ENCODE measurements at regions not wholly inside any gene's neighbourhood (a gene's known extent, or its start where the extent isn't known, plus 50 kb on each side); places are given as distances from the start of the nearest gene placed in this dataset.

DNA sequence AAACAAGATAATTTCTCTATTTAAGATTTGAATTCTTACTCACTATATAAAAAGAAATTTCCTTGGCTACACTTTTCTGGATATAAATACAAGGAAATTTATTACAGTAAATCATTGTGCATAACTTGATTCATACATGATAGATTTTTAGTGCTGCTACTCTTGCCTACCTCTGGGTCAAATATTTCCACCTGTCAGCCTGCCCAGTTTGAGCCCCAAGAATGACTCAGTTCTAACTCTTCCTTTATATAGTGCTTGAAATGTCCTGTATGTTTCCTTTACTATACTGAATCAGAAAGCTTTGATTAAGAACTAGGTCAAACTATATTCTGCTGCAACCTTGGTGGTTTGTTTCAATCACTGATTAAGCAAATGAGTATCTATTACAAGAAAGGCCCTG is 147.4 kb upstream of the FTMT start:
- Histone ChIP-seq H3K36me3 (ENCODE audit: control insufficient read depth in 2 of 2, insufficient read depth in 2 of 2, low read length in 2 of 2) (no peaks in the 10 kb centered on the region), H3K27ac (ENCODE audit: low read depth in 2 of 2, low read length in 2 of 2) (no peak overlapping the region), H3K4me3 (ENCODE audit: low read length in 2 of 2) (no peak overlapping the region), H3K9ac (ENCODE audit: low read depth in 1 of 2, low read length in 2 of 2) (no peak overlapping the region), H3K27me3 (ENCODE audit: control insufficient read depth in 2 of 2, insufficient read depth in 2 of 2, low read length in 2 of 2) (no peaks in the 10 kb centered on the region), H3K4me1 (ENCODE audit: control insufficient read depth in 2 of 2, insufficient read depth in 2 of 2, low read length in 2 of 2) (no peaks in the 10 kb centered on the region), H3K9me3 (ENCODE audit: control insufficient read depth in 2 of 2, low read length in 2 of 2) (no peaks in the 10 kb centered on the region)

DNA sequence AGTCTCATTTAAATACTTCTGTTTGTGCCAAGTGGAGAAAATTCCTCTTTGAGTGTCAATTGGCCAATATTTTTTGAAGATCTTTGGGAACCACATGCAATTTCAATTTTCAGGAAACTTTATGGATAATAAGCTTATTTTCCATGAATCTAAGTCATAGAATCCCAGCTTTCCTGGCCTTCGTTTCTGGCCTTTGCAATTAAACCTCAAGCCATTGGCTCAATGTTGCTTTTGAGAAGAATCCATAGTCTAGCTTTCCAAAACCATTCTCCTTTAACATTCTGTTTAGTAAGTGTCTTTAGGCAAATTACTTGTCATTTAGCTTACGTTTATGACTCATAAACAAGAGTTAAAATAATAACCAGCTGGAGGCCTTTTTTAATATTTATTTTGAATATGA is 145.0 kb upstream of the FTMT start:
- no peaks in the 10 kb centered on the region for H3K9me3 ChIP-seq (ENCODE audit: control insufficient read depth in 2 of 2, low read length in 2 of 2)
- no peaks in the 10 kb centered on the region for H3K4me1 ChIP-seq (ENCODE audit: control insufficient read depth in 2 of 2, insufficient read depth in 2 of 2, low read length in 2 of 2)
- no peaks in the 10 kb centered on the region for H3K36me3 ChIP-seq (ENCODE audit: control insufficient read depth in 2 of 2, insufficient read depth in 2 of 2, low read length in 2 of 2)
- H3K27me3 ChIP-seq (ENCODE audit: control insufficient read depth in 2 of 2, insufficient read depth in 2 of 2, low read length in 2 of 2) = no peaks in the 10 kb centered on the region
- H3K9ac ChIP-seq (ENCODE audit: low read depth in 1 of 2, low read length in 2 of 2) = no peak overlapping the region
- H3K4me3 ChIP-seq (ENCODE audit: low read length in 2 of 2) = no peak overlapping the region
- H3K27ac ChIP-seq (ENCODE audit: low read depth in 2 of 2, low read length in 2 of 2) = no peak overlapping the region

DNA sequence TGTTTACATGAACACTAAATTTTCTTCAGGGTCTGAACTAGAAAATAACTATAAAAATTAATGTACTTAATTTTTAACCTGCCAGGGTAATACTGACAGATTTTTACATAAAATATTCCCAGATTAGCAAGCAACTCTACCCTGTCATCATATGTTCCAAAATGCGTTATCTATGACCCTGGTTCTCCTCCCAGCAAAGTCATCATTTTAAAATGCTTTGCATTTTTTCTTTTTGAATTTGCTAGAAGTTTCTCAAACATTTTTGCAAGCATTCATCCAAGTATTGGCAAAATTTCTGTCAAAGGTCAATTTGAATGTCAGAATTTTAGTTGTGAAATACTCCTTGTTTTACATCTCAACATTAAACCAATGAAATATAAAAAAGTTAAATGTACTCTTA is 144.5 kb upstream of the FTMT start:
- Histone ChIP-seq H3K36me3 (ENCODE audit: control insufficient read depth in 2 of 2, insufficient read depth in 2 of 2, low read length in 2 of 2) (no peaks in the 10 kb centered on the region), H3K27me3 (ENCODE audit: control insufficient read depth in 2 of 2, insufficient read depth in 2 of 2, low read length in 2 of 2) (no peaks in the 10 kb centered on the region), H3K9me3 (ENCODE audit: control insufficient read depth in 2 of 2, low read length in 2 of 2) (no peaks in the 10 kb centered on the region), H3K4me3 (ENCODE audit: low read length in 2 of 2) (no peak overlapping the region), H3K27ac (ENCODE audit: low read depth in 2 of 2, low read length in 2 of 2) (no peak overlapping the region), H3K4me1 (ENCODE audit: control insufficient read depth in 2 of 2, insufficient read depth in 2 of 2, low read length in 2 of 2) (no peaks in the 10 kb centered on the region), H3K9ac (ENCODE audit: low read depth in 1 of 2, low read length in 2 of 2) (no peak overlapping the region)

DNA sequence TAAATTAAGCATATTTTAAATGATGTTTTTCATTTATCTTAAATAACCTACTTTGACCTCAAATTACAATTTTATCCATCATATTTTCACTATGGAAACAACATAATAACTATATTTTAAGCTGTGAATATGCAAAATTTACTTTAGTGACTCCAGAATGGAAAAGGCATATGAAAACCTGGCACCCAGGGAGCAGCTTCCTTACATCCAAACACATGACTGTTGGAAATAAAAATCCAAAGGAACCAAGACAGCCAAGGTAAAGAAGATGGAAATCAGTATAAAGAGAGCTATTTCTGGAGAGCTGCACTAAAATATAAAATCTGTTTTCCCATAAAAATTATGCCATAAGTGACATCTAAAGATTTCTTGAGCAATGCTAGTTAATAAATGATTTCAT is 140.3 kb upstream of the FTMT start:
- Histone ChIP-seq H3K27me3 (ENCODE audit: control insufficient read depth in 2 of 2, insufficient read depth in 2 of 2, low read length in 2 of 2) (no peaks in the 10 kb centered on the region), H3K27ac (ENCODE audit: low read depth in 2 of 2, low read length in 2 of 2) (no peak overlapping the region), H3K4me1 (ENCODE audit: control insufficient read depth in 2 of 2, insufficient read depth in 2 of 2, low read length in 2 of 2) (no peaks in the 10 kb centered on the region), H3K9me3 (ENCODE audit: control insufficient read depth in 2 of 2, low read length in 2 of 2) (no peaks in the 10 kb centered on the region), H3K9ac (ENCODE audit: low read depth in 1 of 2, low read length in 2 of 2) (no peak overlapping the region), H3K36me3 (ENCODE audit: control insufficient read depth in 2 of 2, insufficient read depth in 2 of 2, low read length in 2 of 2) (no peaks in the 10 kb centered on the region), H3K4me3 (ENCODE audit: low read length in 2 of 2) (no peak overlapping the region)

DNA sequence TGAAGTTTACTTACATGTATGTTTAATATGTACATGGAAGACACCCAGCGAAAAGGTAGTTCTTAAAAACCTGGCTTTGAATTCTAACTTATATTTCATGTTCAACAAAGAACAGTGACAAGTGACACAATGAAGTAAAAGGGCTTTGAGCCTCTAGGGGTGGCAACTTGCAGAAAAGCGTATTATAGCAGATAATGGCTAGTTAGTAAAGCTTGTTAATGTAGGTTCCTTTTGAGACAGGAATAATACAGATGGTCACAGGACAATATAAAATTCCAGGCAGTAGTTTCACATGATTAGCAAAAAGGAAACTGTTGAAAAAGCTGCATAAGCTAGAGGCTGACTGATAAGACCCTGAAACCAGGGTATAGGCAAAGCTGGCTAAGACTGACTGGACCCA is 132.4 kb upstream of the FTMT start:
- no peaks in the 10 kb centered on the region for H3K27me3 ChIP-seq (ENCODE audit: control insufficient read depth in 2 of 2, insufficient read depth in 2 of 2, low read length in 2 of 2)
- H3K9ac ChIP-seq (ENCODE audit: low read depth in 1 of 2, low read length in 2 of 2) = no peak overlapping the region
- no peaks in the 10 kb centered on the region for H3K9me3 ChIP-seq (ENCODE audit: control insufficient read depth in 2 of 2, low read length in 2 of 2)
- no peak overlapping the region for H3K27ac ChIP-seq (ENCODE audit: low read depth in 2 of 2, low read length in 2 of 2)
- H3K4me3 ChIP-seq (ENCODE audit: low read length in 2 of 2) = no peak overlapping the region
- no peaks in the 10 kb centered on the region for H3K4me1 ChIP-seq (ENCODE audit: control insufficient read depth in 2 of 2, insufficient read depth in 2 of 2, low read length in 2 of 2)
- H3K36me3 ChIP-seq (ENCODE audit: control insufficient read depth in 2 of 2, insufficient read depth in 2 of 2, low read length in 2 of 2) = no peaks in the 10 kb centered on the region

DNA sequence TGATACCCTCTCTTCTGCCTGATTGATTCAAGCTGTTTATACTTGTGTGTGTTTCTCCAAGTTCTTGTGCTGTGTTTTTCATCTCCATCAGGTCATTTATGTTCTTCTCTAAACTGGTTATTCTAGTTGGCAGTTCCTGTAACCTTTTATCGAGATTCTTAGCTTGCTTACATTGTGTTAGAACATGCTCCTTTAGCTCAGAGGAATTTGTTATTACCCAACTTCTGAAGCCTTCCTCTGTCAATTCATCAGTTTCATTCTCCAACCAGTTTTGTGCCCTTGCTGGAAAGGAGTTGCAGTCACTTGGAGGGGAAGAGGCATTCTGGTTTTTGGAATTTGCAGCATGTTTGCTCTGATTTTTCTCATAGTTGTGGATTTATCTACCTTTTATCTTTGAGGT is 126.2 kb upstream of the FTMT start:
- Histone ChIP-seq H3K4me3 (ENCODE audit: low read length in 2 of 2) (no peak overlapping the region), H3K36me3 (ENCODE audit: control insufficient read depth in 2 of 2, insufficient read depth in 2 of 2, low read length in 2 of 2) (no peaks in the 10 kb centered on the region), H3K4me1 (ENCODE audit: control insufficient read depth in 2 of 2, insufficient read depth in 2 of 2, low read length in 2 of 2) (no peaks in the 10 kb centered on the region), H3K27me3 (ENCODE audit: control insufficient read depth in 2 of 2, insufficient read depth in 2 of 2, low read length in 2 of 2) (no peaks in the 10 kb centered on the region), H3K27ac (ENCODE audit: low read depth in 2 of 2, low read length in 2 of 2) (no peak overlapping the region), H3K9ac (ENCODE audit: low read depth in 1 of 2, low read length in 2 of 2) (no peak overlapping the region), H3K9me3 (ENCODE audit: control insufficient read depth in 2 of 2, low read length in 2 of 2) (no peaks in the 10 kb centered on the region)

DNA sequence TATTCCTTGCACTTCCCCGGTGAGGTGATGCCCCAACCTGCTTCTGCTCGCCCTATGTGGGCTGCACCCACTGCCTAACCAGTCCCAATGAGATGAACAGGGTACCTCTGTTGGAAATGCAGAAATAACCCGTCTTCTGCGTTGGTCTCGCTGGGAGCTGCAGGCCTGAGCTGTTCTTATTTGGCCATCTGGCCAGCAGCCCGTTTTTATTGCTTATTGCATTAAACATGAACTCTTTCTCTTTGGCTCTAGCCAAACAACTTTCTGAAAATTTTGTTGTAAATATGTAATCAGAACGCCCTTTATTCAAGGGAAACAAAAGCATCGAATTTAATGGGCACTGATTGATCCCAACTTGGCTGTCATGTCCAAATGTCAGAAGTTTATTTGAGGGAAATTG is 124.7 kb upstream of the FTMT start:
- H3K27ac ChIP-seq (ENCODE audit: low read depth in 2 of 2, low read length in 2 of 2) = no peak overlapping the region
- no peaks in the 10 kb centered on the region for H3K9me3 ChIP-seq (ENCODE audit: control insufficient read depth in 2 of 2, low read length in 2 of 2)
- H3K4me1 ChIP-seq (ENCODE audit: control insufficient read depth in 2 of 2, insufficient read depth in 2 of 2, low read length in 2 of 2) = no peaks in the 10 kb centered on the region
- no peaks in the 10 kb centered on the region for H3K27me3 ChIP-seq (ENCODE audit: control insufficient read depth in 2 of 2, insufficient read depth in 2 of 2, low read length in 2 of 2)
- H3K9ac ChIP-seq (ENCODE audit: low read depth in 1 of 2, low read length in 2 of 2) = no peak overlapping the region
- H3K4me3 ChIP-seq (ENCODE audit: low read length in 2 of 2) = no peak overlapping the region
- H3K36me3 ChIP-seq (ENCODE audit: control insufficient read depth in 2 of 2, insufficient read depth in 2 of 2, low read length in 2 of 2) = no peaks in the 10 kb centered on the region

DNA sequence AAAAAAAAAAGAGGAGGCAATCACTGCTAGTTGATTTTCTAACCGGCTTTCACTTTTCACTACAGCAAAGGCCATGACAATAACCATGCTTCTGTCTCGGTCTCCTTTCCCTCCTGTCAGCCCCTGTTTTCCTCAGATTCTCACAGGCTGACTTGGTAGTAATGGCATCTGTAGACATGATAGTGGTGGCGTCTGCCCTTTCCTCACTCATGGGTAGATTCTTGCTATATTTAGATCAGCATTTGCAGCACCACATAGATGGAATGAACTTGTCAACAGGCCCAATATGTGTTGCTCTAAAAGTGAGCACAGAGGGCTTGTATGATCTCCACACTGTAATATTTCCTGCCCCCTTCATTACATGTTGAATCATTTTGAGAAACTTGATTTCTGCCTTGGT is 120.3 kb upstream of the FTMT start:
- H3K9ac ChIP-seq (ENCODE audit: low read depth in 1 of 2, low read length in 2 of 2) = no peak overlapping the region
- H3K4me1 ChIP-seq (ENCODE audit: control insufficient read depth in 2 of 2, insufficient read depth in 2 of 2, low read length in 2 of 2) = no peaks in the 10 kb centered on the region
- no peak overlapping the region for H3K27ac ChIP-seq (ENCODE audit: low read depth in 2 of 2, low read length in 2 of 2)
- no peak overlapping the region for H3K4me3 ChIP-seq (ENCODE audit: low read length in 2 of 2)
- H3K27me3 ChIP-seq (ENCODE audit: control insufficient read depth in 2 of 2, insufficient read depth in 2 of 2, low read length in 2 of 2) = no peaks in the 10 kb centered on the region
- H3K9me3 ChIP-seq (ENCODE audit: control insufficient read depth in 2 of 2, low read length in 2 of 2) = no peaks in the 10 kb centered on the region
- no peaks in the 10 kb centered on the region for H3K36me3 ChIP-seq (ENCODE audit: control insufficient read depth in 2 of 2, insufficient read depth in 2 of 2, low read length in 2 of 2)

DNA sequence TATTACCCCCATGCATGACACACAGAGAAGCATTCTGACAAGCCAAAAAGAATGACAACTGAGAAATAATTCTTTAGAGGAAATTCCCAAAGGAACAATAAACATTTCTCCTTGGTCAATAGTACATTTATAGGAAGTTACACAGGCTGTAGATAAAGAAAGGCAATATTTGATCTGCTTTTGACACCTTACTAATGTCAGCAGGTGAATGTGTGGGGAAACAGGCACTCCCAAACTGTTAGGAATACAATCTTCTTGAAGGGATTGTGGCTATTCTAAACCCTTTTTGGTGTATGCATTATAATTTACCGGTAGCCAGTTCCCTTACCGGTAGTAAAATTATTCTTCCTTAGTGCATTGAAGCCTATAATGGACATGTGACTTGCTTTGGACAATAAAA is 116.1 kb upstream of the FTMT start:
- Histone ChIP-seq H3K9me3 (ENCODE audit: control insufficient read depth in 2 of 2, low read length in 2 of 2) (no peaks in the 10 kb centered on the region), H3K4me3 (ENCODE audit: low read length in 2 of 2) (no peak overlapping the region), H3K27ac (ENCODE audit: low read depth in 2 of 2, low read length in 2 of 2) (no peak overlapping the region)

DNA sequence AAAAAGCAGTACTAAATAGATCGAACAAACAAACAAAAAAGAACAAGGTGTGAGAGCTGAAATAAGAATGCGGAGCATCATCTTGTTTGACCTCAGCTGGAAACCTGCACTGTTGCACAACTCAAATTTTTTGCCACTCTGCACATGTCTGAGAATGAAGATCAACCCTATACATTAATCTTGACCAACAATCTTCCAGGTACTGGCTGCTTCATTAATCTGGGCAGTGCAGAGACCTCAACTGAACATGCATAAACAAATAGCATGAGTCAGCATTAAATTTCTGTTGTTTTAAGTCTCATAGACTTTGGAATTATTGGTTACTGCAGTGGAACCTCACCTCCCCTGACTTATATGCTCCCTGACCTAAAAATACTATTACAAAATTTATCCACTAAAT is 114.6 kb upstream of the FTMT start:
- H3K36me3 ChIP-seq (ENCODE audit: control insufficient read depth in 2 of 2, insufficient read depth in 2 of 2, low read length in 2 of 2) = no peaks in the 10 kb centered on the region
- no peaks in the 10 kb centered on the region for H3K4me1 ChIP-seq (ENCODE audit: control insufficient read depth in 2 of 2, insufficient read depth in 2 of 2, low read length in 2 of 2)
- no peak overlapping the region for H3K4me3 ChIP-seq (ENCODE audit: low read length in 2 of 2)
- H3K27me3 ChIP-seq (ENCODE audit: control insufficient read depth in 2 of 2, insufficient read depth in 2 of 2, low read length in 2 of 2) = no peaks in the 10 kb centered on the region
- no peaks in the 10 kb centered on the region for H3K9me3 ChIP-seq (ENCODE audit: control insufficient read depth in 2 of 2, low read length in 2 of 2)
- no peak overlapping the region for H3K9ac ChIP-seq (ENCODE audit: low read depth in 1 of 2, low read length in 2 of 2)
- no peak overlapping the region for H3K27ac ChIP-seq (ENCODE audit: low read depth in 2 of 2, low read length in 2 of 2)

More for the DNA sequence above, 116.1 kb upstream of the FTMT start:
- Histone ChIP-seq H3K36me3 (ENCODE audit: control insufficient read depth in 2 of 2, insufficient read depth in 2 of 2, low read length in 2 of 2) (no peaks in the 10 kb centered on the region), H3K27me3 (ENCODE audit: control insufficient read depth in 2 of 2, insufficient read depth in 2 of 2, low read length in 2 of 2) (no peaks in the 10 kb centered on the region), H3K9ac (ENCODE audit: low read depth in 1 of 2, low read length in 2 of 2) (no peak overlapping the region), H3K4me1 (ENCODE audit: control insufficient read depth in 2 of 2, insufficient read depth in 2 of 2, low read length in 2 of 2) (no peaks in the 10 kb centered on the region)

DNA sequence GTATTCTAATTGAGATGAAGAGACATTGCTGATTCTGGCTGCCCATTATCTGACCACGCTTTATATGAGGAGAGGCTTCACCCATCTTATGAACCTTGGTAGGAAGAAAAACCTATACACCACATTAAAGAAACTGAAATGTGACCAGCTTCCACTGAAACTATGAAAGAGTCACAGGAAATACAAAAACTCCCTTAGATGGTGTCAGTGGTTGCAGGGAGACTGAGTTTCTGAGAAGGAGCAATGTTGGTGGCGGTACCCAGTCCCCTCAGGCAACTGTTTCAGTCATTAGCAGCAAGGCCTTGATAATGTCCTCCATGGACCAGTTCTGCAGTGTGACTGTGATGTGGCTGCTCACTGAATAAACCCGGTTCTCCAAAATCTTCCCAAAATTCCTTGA is 110.5 kb upstream of the FTMT start:
- Histone ChIP-seq H3K27me3 (ENCODE audit: control insufficient read depth in 2 of 2, insufficient read depth in 2 of 2, low read length in 2 of 2) (no peaks in the 10 kb centered on the region), H3K4me1 (ENCODE audit: control insufficient read depth in 2 of 2, insufficient read depth in 2 of 2, low read length in 2 of 2) (no peaks in the 10 kb centered on the region), H3K27ac (ENCODE audit: low read depth in 2 of 2, low read length in 2 of 2) (no peak overlapping the region), H3K4me3 (ENCODE audit: low read length in 2 of 2) (no peak overlapping the region), H3K36me3 (ENCODE audit: control insufficient read depth in 2 of 2, insufficient read depth in 2 of 2, low read length in 2 of 2) (no peaks in the 10 kb centered on the region), H3K9me3 (ENCODE audit: control insufficient read depth in 2 of 2, low read length in 2 of 2) (no peaks in the 10 kb centered on the region), H3K9ac (ENCODE audit: low read depth in 1 of 2, low read length in 2 of 2) (no peak overlapping the region)

Data from mucosa of rectum (tissue), 2 donors.